ENCODE measurements at regions not wholly inside any gene's neighbourhood (a gene's known extent, or its start where the extent isn't known, plus 50 kb on each side); places are given as distances from the start of the nearest gene placed in this dataset.
"Not testable (repeated sequence)": the region's sequence is repeated elsewhere in the genome, so short reads cannot be mapped to it uniquely, and the experiment has no call there.

GRCh38 chr2:138081225-138082073 is 117.2 kb downstream of the HNMT start:
- H3K4me3 ChIP-seq (ENCODE audit: low read depth, low read length), result no peak overlapping the region
- in situ Hi-C loops (cut with HindIII; ENCODE audit: low sequenced_read_pairs), result no loop called here
- DNase-seq (ENCODE audit: low read depth), result no peak
- TF ChIP-seq CTCF (IDR thresholded peaks at IDR 0.05; ENCODE audit: low read depth, low read length, missing control alignments), result no peak

GRCh38 chr2:138084206-138084605 is 119.9 kb downstream of the HNMT start:
- in situ Hi-C loops (cut with HindIII; ENCODE audit: low sequenced_read_pairs), result no loop called here
- DNase-seq (ENCODE audit: low read depth), result no peak
- H3K4me3 ChIP-seq (ENCODE audit: low read depth, low read length), result no peak overlapping the region
- no peak for TF ChIP-seq CTCF (IDR thresholded peaks at IDR 0.05; ENCODE audit: low read depth, low read length, missing control alignments)

GRCh38 chr2:138085441-138085840 is 121.2 kb downstream of the HNMT start:
- DNase-seq (ENCODE audit: low read depth); in situ Hi-C loops (cut with HindIII; ENCODE audit: low sequenced_read_pairs); H3K4me3 ChIP-seq (ENCODE audit: low read depth, low read length): not testable (repeated sequence)

GRCh38 chr2:138086576-138086975 is 122.3 kb downstream of the HNMT start:
- DNase-seq (ENCODE audit: low read depth), result no peak
- in situ Hi-C loops (cut with HindIII; ENCODE audit: low sequenced_read_pairs), result no loop called here
- no peak overlapping the region for H3K4me3 ChIP-seq (ENCODE audit: low read depth, low read length)
- no peak for TF ChIP-seq CTCF (IDR thresholded peaks at IDR 0.05; ENCODE audit: low read depth, low read length, missing control alignments)

GRCh38 chr2:138087751-138088593 is 123.7 kb downstream of the HNMT start:
- no peak for TF ChIP-seq CTCF (IDR thresholded peaks at IDR 0.05; ENCODE audit: low read depth, low read length, missing control alignments)
- DNase-seq (ENCODE audit: low read depth), result no peak
- in situ Hi-C loops (cut with HindIII; ENCODE audit: low sequenced_read_pairs), result no loop called here
- no peak overlapping the region for H3K4me3 ChIP-seq (ENCODE audit: low read depth, low read length)

- peak; percentile 83 for TF ChIP-seq CTCF (IDR thresholded peaks at IDR 0.05; ENCODE audit: low read depth, low read length, missing control alignments)
- DNase-seq (ENCODE audit: low read depth), result peak; percentile 34
- in situ Hi-C loops (cut with HindIII; ENCODE audit: low sequenced_read_pairs), result no loop called here
- H3K4me3 ChIP-seq (ENCODE audit: low read depth, low read length), result no peak overlapping the region
Observed at GRCh38 chr2:138090330-138090729, 126.1 kb downstream of the HNMT start.

- H3K4me3 ChIP-seq (ENCODE audit: low read depth, low read length), result no peak overlapping the region
- in situ Hi-C loops (cut with HindIII; ENCODE audit: low sequenced_read_pairs), result no loop called here
- no peak for TF ChIP-seq CTCF (IDR thresholded peaks at IDR 0.05; ENCODE audit: low read depth, low read length, missing control alignments)
- no peak for DNase-seq (ENCODE audit: low read depth)
Observed at GRCh38 chr2:138093455-138093854, 129.2 kb downstream of the HNMT start.

All from astrocyte of the cerebellum (primary cell).